ENCODE measurements at regions not wholly inside any gene's neighbourhood (a gene's known extent, or its start where the extent isn't known, plus 50 kb on each side); places are given as distances from the start of the nearest gene placed in this dataset.
"Not testable (repeated sequence)": the region's sequence is repeated elsewhere in the genome, so short reads cannot be mapped to it uniquely, and the experiment has no call there.

GRCh38 chr15:20253047-20253615, 288.5 kb downstream of the GOLGA6L6 start:
- H3K27ac ChIP-seq, H3K9ac ChIP-seq, H3K9me3 ChIP-seq, H3K4me3 ChIP-seq, H4K20me1 ChIP-seq, H3K27me3 ChIP-seq, H3K4me2 ChIP-seq, H3K36me3 ChIP-seq: not testable (repeated sequence)
- peaks cover 33% of the 10 kb centered on the region for H3K4me1 ChIP-seq

GRCh38 chr15:20252040-20252439, 289.6 kb downstream of the GOLGA6L6 start:
- H3K9me3 ChIP-seq, H3K27ac ChIP-seq, H3K36me3 ChIP-seq, H3K4me2 ChIP-seq, H3K4me3 ChIP-seq, H3K9ac ChIP-seq, H3K27me3 ChIP-seq, H4K20me1 ChIP-seq: not testable (repeated sequence)
- peaks cover 35% of the 10 kb centered on the region for H3K4me1 ChIP-seq

- not testable (repeated sequence) for H3K9ac ChIP-seq, H4K20me1 ChIP-seq, H3K4me3 ChIP-seq, H3K9me3 ChIP-seq, H3K27ac ChIP-seq, H3K27me3 ChIP-seq, H3K36me3 ChIP-seq
- peak overlapping the region; percentile 41 for H3K4me2 ChIP-seq
- H3K4me1 ChIP-seq, result peaks cover 35% of the 10 kb centered on the region
Measured at GRCh38 chr15:20251214-20252005, 290.2 kb downstream of the GOLGA6L6 start.

GRCh38 chr15:20250206-20250605, 291.4 kb downstream of the GOLGA6L6 start:
- H3K36me3 ChIP-seq, H3K4me3 ChIP-seq, H4K20me1 ChIP-seq, H3K27ac ChIP-seq, H3K4me2 ChIP-seq, H3K9ac ChIP-seq, H3K27me3 ChIP-seq, H3K9me3 ChIP-seq: not testable (repeated sequence)
- peaks cover 35% of the 10 kb centered on the region for H3K4me1 ChIP-seq

- not testable (repeated sequence) for H3K27me3 ChIP-seq, H3K27ac ChIP-seq, H3K9me3 ChIP-seq, H3K4me3 ChIP-seq, H3K36me3 ChIP-seq, H3K9ac ChIP-seq, H4K20me1 ChIP-seq
- H3K4me2 ChIP-seq, result peak overlapping the region; percentile 59
- H3K4me1 ChIP-seq, result peaks cover 35% of the 10 kb centered on the region
Measured at GRCh38 chr15:20249677-20249970, 292.0 kb downstream of the GOLGA6L6 start.

- H3K27me3 ChIP-seq, H4K20me1 ChIP-seq, H3K4me3 ChIP-seq, H3K9ac ChIP-seq, H3K9me3 ChIP-seq, H3K36me3 ChIP-seq, H3K27ac ChIP-seq: not testable (repeated sequence)
- peak overlapping the region; percentile 59 for H3K4me2 ChIP-seq
- H3K4me1 ChIP-seq, result peaks cover 35% of the 10 kb centered on the region
Measured at GRCh38 chr15:20248434-20248833, 293.2 kb downstream of the GOLGA6L6 start.

GRCh38 chr15:20247137-20247536, 294.5 kb downstream of the GOLGA6L6 start:
- not testable (repeated sequence) for H3K27ac ChIP-seq, H3K36me3 ChIP-seq, H3K9ac ChIP-seq, H3K9me3 ChIP-seq, H3K4me3 ChIP-seq, H3K27me3 ChIP-seq, H4K20me1 ChIP-seq, H3K4me2 ChIP-seq
- peaks cover 35% of the 10 kb centered on the region for H3K4me1 ChIP-seq

GRCh38 chr15:20246624-20247023, 295.0 kb downstream of the GOLGA6L6 start:
- not testable (repeated sequence) for H3K27ac ChIP-seq, H3K4me2 ChIP-seq, H3K4me3 ChIP-seq, H3K36me3 ChIP-seq, H3K27me3 ChIP-seq, H4K20me1 ChIP-seq, H3K9ac ChIP-seq, H3K9me3 ChIP-seq
- H3K4me1 ChIP-seq, result peaks cover 32% of the 10 kb centered on the region

- peaks cover 26% of the 10 kb centered on the region for H3K4me1 ChIP-seq
- H3K4me3 ChIP-seq, H4K20me1 ChIP-seq, H3K4me2 ChIP-seq, H3K27me3 ChIP-seq, H3K36me3 ChIP-seq, H3K9ac ChIP-seq, H3K27ac ChIP-seq, H3K9me3 ChIP-seq: not testable (repeated sequence)
Measured at GRCh38 chr15:20245856-20246255, 295.7 kb downstream of the GOLGA6L6 start.

GRCh38 chr15:20244792-20245191, 296.8 kb downstream of the GOLGA6L6 start:
- H3K9ac ChIP-seq, H3K27me3 ChIP-seq, H4K20me1 ChIP-seq, H3K4me3 ChIP-seq, H3K27ac ChIP-seq, H3K9me3 ChIP-seq, H3K36me3 ChIP-seq, H3K4me2 ChIP-seq: not testable (repeated sequence)
- peaks cover 30% of the 10 kb centered on the region for H3K4me1 ChIP-seq

GRCh38 chr15:20243486-20244240, 297.9 kb downstream of the GOLGA6L6 start:
- H3K36me3 ChIP-seq, H3K4me3 ChIP-seq, H3K9me3 ChIP-seq, H3K27me3 ChIP-seq, H3K4me2 ChIP-seq, H4K20me1 ChIP-seq, H3K9ac ChIP-seq, H3K27ac ChIP-seq: not testable (repeated sequence)
- peaks cover 22% of the 10 kb centered on the region for H3K4me1 ChIP-seq

- not testable (repeated sequence) for H3K27me3 ChIP-seq, H3K9ac ChIP-seq, H4K20me1 ChIP-seq, H3K9me3 ChIP-seq, H3K4me3 ChIP-seq, H3K36me3 ChIP-seq
- Histone ChIP-seq H3K27ac (peak overlapping the region; percentile 29; the same call in 1 of the 2 replicates), H3K4me2 (peak overlapping the region; percentile 53), H3K4me1 (peaks cover 14% of the 10 kb centered on the region)
Measured at GRCh38 chr15:20240366-20240917, 301.2 kb downstream of the GOLGA6L6 start.

- not testable (repeated sequence) for H3K4me3 ChIP-seq, H3K9me3 ChIP-seq, H3K27me3 ChIP-seq, H3K9ac ChIP-seq, H3K4me2 ChIP-seq, H3K27ac ChIP-seq, H3K36me3 ChIP-seq, H4K20me1 ChIP-seq
- H3K4me1 ChIP-seq, result peaks cover 14% of the 10 kb centered on the region
Measured at GRCh38 chr15:20239186-20239585, 302.4 kb downstream of the GOLGA6L6 start.

GRCh38 chr15:20237256-20238020, 304.2 kb downstream of the GOLGA6L6 start:
- not testable (repeated sequence) for H3K4me2 ChIP-seq, H3K4me3 ChIP-seq, H3K36me3 ChIP-seq, H3K9me3 ChIP-seq, H3K27ac ChIP-seq, H3K27me3 ChIP-seq, H4K20me1 ChIP-seq, H3K9ac ChIP-seq
- peaks cover 14% of the 10 kb centered on the region for H3K4me1 ChIP-seq
